Immature natural killer cell (primary cell): ENCODE measurements at regions not wholly inside any gene's neighbourhood (a gene's known extent, or its start where the extent isn't known, plus 50 kb on each side); places are given as distances from the start of the nearest gene placed in this dataset.

Source experiments
- DNase-seq, 3 donors: peaks; one replicate each; pipeline ENCODE4 v3.0.0; 2022; ENCODE audit warnings: mixed read lengths in 1 of 3
- H3K27ac Mint-ChIP-seq, 6 donors: one replicate each; pipeline ENCODE4 v1.8.0; 2020; ENCODE audit warnings: mixed read lengths in 6 of 6, mild to moderate bottlenecking in 5 of 6, inconsistent platforms in 4 of 6, moderate library complexity in 3 of 6
- H3K27me3 Mint-ChIP-seq, 3 donors: one replicate each; pipeline ENCODE4 v1.8.0; 2020 to 2021; ENCODE audit warnings: low read depth in 3 of 3, mild to moderate bottlenecking in 3 of 3, mixed read lengths in 3 of 3, moderate library complexity in 3 of 3, inconsistent platforms in 1 of 3
- H3K36me3 Mint-ChIP-seq, 3 donors: one replicate each; pipeline ENCODE4 v1.8.0; 2020; ENCODE audit warnings: mixed read lengths in 3 of 3, inconsistent platforms in 2 of 3, mild to moderate bottlenecking in 2 of 3
- H3K4me1 Mint-ChIP-seq, 2 donors: one replicate each; pipeline ENCODE4 v1.8.0; 2020; ENCODE audit warnings: inconsistent platforms in 2 of 2, mild to moderate bottlenecking in 2 of 2, mixed read lengths in 2 of 2, moderate library complexity in 1 of 2
- H3K4me3 Mint-ChIP-seq, 5 donors: one replicate each; pipeline ENCODE4 v1.8.0; 2020; ENCODE audit warnings: mild to moderate bottlenecking in 5 of 5, mixed read lengths in 5 of 5, inconsistent platforms in 3 of 5, moderate library complexity in 3 of 5
- H3K9me3 Mint-ChIP-seq, 6 donors: one replicate each; pipeline ENCODE4 v1.8.0; 2020; ENCODE audit warnings: mild to moderate bottlenecking in 6 of 6, mixed read lengths in 6 of 6, inconsistent platforms in 4 of 6, moderate library complexity in 3 of 6

GRCh38 chr1:173101589-173101988 is 50.8 kb upstream of the TNFSF18 start:
- Mint-ChIP-seq H3K9me3 (no peaks in the 10 kb centered on the region), H3K27me3 (peaks cover 0 to 2% (median 0%) of the 10 kb centered on the region in 3 donors), H3K4me3 (no peak overlapping the region), H3K4me1 (no peaks in the 10 kb centered on the region), H3K27ac (no peak overlapping the region), H3K36me3 (peaks cover 0 to 2% (median 0%) of the 10 kb centered on the region in 3 donors)
- no peak for DNase-seq

GRCh38 chr1:173100476-173101107 is 49.9 kb upstream of the TNFSF18 start:
- Mint-ChIP-seq H3K27ac (no peak overlapping the region), H3K36me3 (peaks cover 0 to 2% (median 0%) of the 10 kb centered on the region in 3 donors), H3K4me3 (no peak overlapping the region), H3K9me3 (no peaks in the 10 kb centered on the region), H3K27me3 (peaks cover 0 to 2% (median 0%) of the 10 kb centered on the region in 3 donors), H3K4me1 (no peaks in the 10 kb centered on the region)
- DNase-seq: no peak
